ENCODE measurements at regions not wholly inside any gene's neighbourhood (a gene's known extent, or its start where the extent isn't known, plus 50 kb on each side); places are given as distances from the start of the nearest gene placed in this dataset.

- DNase-seq (ENCODE audit: low read depth) = no peak
- TF ChIP-seq, protein P1, sequence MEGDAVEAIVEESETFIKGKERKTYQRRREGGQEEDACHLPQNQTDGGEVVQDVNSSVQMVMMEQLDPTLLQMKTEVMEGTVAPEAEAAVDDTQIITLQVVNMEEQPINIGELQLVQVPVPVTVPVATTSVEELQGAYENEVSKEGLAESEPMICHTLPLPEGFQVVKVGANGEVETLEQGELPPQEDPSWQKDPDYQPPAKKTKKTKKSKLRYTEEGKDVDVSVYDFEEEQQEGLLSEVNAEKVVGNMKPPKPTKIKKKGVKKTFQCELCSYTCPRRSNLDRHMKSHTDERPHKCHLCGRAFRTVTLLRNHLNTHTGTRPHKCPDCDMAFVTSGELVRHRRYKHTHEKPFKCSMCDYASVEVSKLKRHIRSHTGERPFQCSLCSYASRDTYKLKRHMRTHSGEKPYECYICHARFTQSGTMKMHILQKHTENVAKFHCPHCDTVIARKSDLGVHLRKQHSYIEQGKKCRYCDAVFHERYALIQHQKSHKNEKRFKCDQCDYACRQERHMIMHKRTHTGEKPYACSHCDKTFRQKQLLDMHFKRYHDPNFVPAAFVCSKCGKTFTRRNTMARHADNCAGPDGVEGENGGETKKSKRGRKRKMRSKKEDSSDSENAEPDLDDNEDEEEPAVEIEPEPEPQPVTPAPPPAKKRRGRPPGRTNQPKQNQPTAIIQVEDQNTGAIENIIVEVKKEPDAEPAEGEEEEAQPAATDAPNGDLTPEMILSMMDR (conservative IDR thresholded peaks at IDR 0.05; ENCODE audit: low read depth, low read length) = no peak
- no peak overlapping the region for H3K4me3 ChIP-seq (ENCODE audit: low read depth, low read length)
These were observed 61.7 kb downstream of the PLEKHG1 start for GRCh38 chr6:150661216-150662007.

DNA sequence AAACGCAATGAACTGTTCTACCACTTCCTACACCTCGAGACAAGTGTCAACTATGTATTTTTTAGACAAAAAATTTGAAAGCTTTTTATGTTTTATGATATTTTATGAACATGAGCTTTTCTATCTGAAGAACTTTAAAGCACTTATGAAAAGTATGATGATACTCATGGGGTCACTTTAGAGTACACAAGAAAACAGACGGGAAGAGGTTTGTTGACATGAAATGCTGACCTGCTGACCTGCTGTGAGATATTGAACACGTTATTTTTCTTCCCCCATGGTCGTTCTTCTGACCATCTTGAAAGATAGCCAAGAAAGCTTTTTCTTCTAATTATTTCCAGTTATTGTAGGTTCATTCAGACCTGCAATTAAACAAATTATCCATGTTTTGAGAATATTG lies 63.1 kb downstream of the PLEKHG1 start:
- DNase-seq (ENCODE audit: low read depth) = no peak
- TF ChIP-seq, protein P1 (conservative IDR thresholded peaks at IDR 0.05; ENCODE audit: low read depth, low read length) = no peak
- H3K4me3 ChIP-seq (ENCODE audit: low read depth, low read length) = no peak overlapping the region

- DNase-seq (ENCODE audit: low read depth) = no peak
- H3K4me3 ChIP-seq (ENCODE audit: low read depth, low read length) = no peak overlapping the region
- TF ChIP-seq, protein P1 (conservative IDR thresholded peaks at IDR 0.05; ENCODE audit: low read depth, low read length) = no peak
These were observed 64.4 kb downstream of the PLEKHG1 start for GRCh38 chr6:150664091-150664490.

DNA sequence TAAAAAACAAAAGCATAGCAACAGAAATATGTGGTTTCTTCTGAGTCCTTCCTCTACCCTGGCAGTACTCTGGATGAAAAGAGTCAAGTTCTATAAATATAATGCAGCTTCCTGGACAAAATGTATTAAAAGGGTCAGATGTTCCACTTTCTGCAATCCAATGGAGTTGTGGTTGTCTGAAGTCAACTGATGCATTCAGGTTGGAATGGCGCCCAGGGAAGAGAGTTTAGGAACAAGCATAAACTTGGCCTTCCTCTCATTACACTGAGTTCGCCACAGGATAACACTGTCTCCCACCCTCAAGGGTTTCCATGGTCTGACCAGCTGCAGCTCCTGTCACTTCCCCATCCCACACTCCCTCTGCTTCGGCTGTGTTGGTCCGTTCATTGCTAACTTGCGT lies 66.4 kb downstream of the PLEKHG1 start:
- DNase-seq (ENCODE audit: low read depth) = peak; percentile 31
- TF ChIP-seq, protein P1 (conservative IDR thresholded peaks at IDR 0.05; ENCODE audit: low read depth, low read length) = no peak
- no peak overlapping the region for H3K4me3 ChIP-seq (ENCODE audit: low read depth, low read length)

GRCh38 chr6:150667359-150667758 lies 67.7 kb downstream of the PLEKHG1 start:
- no peak overlapping the region for H3K4me3 ChIP-seq (ENCODE audit: low read depth, low read length)
- TF ChIP-seq, protein P1 (conservative IDR thresholded peaks at IDR 0.05; ENCODE audit: low read depth, low read length) = no peak

DNA sequence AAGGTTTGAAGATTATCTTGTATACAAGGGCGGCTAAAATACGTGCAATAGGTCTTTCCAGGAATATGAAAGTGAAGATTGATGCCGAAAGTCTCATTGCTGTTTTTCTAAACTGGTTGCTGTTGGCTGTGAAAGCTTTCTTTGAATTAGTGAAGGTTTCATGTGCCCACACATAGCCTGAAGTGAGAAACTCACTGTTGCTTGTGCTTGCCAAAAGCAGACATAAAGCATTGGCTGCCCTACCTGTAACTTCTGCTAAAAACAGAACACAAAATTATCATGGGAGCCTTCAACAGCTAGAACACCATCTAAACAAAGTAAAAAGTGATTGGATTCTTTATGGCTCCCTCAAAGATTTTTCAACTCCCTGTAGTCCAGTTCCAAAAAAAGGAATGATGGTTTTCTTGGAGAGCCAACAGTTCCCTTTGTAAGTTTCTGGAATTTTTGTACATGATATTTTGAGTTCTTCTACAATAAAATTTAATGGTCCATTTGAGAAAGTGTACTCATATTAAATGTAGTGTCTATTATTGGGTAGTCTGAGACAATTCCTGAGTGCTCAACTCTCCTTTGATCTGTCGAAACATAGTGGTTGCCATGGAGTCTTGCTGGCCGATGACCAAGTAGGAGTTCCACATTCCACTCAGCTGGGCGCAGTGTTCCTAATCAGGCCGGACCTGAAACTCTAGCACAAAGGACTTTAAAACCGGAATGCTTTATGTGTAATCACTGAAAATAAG lies 68.5 kb downstream of the PLEKHG1 start:
- TF ChIP-seq, protein P1 (conservative IDR thresholded peaks at IDR 0.05; ENCODE audit: low read depth, low read length) = peak; percentile 58

More at GRCh38 chr6:150667359-150667758, 67.7 kb downstream of the PLEKHG1 start:
- no peak for DNase-seq (ENCODE audit: low read depth)

More for the DNA sequence above, 68.5 kb downstream of the PLEKHG1 start:
- H3K4me3 ChIP-seq (ENCODE audit: low read depth, low read length) = no peak overlapping the region
- DNase-seq (ENCODE audit: low read depth) = peak; percentile 97
